Activated naive CD4-positive, alpha-beta T cell treated with anti-CD3 and anti-CD28 coated beads, Interleukin-2, amount 10 ng/mL, durations not matched to agents 7 days and 5 days (primary cell): ENCODE measurements at regions not wholly inside any gene's neighbourhood (a gene's known extent, or its start where the extent isn't known, plus 50 kb on each side); places are given as distances from the start of the nearest gene placed in this dataset.

Experiments used
- CTCF ChIA-PET: fragments of 350-600 bp; sonication (Branson Sonifier 250); formaldehyde crosslinking; loops from one replicate; lab custom pipeline; 2021; ENCODE audit warnings: antibody characterized with exemption; lab: Charles Lee
- DNase-seq: peaks from one replicate; pipeline ENCODE4 v3.0.0-alpha.2; 2020
- H3K27ac Mint-ChIP-seq: one replicate; pipeline ENCODE4 v1.8.0; 2021; ENCODE audit warnings: mild to moderate bottlenecking, moderate library complexity, mixed read lengths
- H3K27me3 Mint-ChIP-seq: one replicate; pipeline ENCODE4 v1.8.0; 2021; ENCODE audit warnings: mild to moderate bottlenecking, mixed read lengths
- H3K36me3 Mint-ChIP-seq: one replicate; pipeline ENCODE4 v1.8.0; 2021; ENCODE audit warnings: mixed read lengths
- H3K4me1 Mint-ChIP-seq: one replicate; pipeline ENCODE4 v1.8.0; 2021; ENCODE audit warnings: mixed read lengths
- H3K4me3 Mint-ChIP-seq: one replicate; pipeline ENCODE4 v1.8.0; 2021; ENCODE audit warnings: mild to moderate bottlenecking, moderate library complexity, mixed read lengths
- H3K9me3 Mint-ChIP-seq: one replicate; pipeline ENCODE4 v1.8.0; 2021; ENCODE audit warnings: mixed read lengths

DNA sequence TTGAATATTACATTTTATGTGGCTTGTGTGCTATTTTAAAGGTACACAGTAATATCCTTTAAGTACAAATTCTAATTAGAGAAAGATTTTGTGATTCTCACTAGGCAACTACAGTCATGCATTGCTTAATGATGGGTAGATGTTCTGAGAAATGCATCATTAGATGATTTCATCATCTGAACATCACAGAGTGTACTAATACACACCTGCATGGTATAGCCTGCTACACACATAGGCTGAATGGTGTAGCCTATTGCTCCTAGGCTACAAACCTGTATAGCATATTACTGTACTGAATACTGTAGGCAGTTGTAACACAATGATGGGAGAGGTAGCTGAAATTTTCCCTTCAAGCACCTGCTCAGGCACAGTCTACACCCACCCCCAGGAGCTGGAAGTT is 217.4 kb upstream of the EOMES start:
- Mint-ChIP-seq H3K4me1 (no peaks in the 10 kb centered on the region), H3K27me3 (no peaks in the 10 kb centered on the region), H3K36me3 (no peaks in the 10 kb centered on the region), H3K27ac (no peak overlapping the region), H3K9me3 (no peaks in the 10 kb centered on the region), H3K4me3 (no peak overlapping the region)
- CTCF ChIA-PET: no interaction called here
- DNase-seq: no peak

DNA sequence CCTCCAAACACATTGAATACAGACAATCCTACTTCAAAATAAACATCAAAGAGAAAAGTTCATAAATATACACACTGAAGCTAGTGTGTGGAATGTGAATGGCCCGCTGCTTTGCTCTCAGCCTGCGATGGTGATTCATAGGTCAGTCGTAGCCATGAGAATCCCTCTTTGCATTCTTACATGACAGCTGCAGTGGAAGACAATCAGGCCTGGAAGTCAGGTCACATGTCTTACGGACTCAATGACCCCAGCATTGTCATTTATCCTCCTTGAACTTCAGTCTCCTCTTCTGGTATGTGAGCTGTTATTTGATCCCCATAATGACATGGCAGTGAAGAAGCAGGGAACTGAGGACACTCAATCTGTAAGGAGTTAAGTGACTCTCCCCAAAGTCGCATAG is 217.8 kb upstream of the EOMES start:
- DNase-seq: no peak
- Mint-ChIP-seq H3K27ac (no peak overlapping the region), H3K9me3 (no peaks in the 10 kb centered on the region), H3K4me3 (no peak overlapping the region), H3K36me3 (no peaks in the 10 kb centered on the region), H3K4me1 (no peaks in the 10 kb centered on the region), H3K27me3 (no peaks in the 10 kb centered on the region)
- CTCF ChIA-PET: no interaction called here

DNA sequence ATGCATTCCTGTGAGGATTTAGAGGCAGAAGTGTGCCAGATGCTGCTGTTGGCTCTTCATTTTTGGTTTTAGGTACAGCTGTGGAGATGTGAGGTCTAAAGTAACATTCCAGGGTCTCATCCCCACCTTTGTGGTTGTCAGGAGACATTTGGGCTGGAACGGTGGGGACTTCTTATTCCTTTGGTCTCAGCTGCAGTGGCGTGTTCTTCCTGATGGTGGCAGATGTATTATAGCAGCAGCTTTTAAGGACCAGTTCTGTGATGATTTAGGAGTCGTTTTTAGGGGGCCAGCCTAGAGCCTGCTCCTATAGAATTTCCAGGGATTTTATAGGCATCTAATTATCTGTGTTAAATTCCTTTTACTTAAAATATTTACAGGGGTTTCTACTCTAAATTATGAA is 221.0 kb upstream of the EOMES start:
- no peaks in the 10 kb centered on the region for H3K27me3 Mint-ChIP-seq
- no peak for DNase-seq
- no peaks in the 10 kb centered on the region for H3K4me1 Mint-ChIP-seq
- no peaks in the 10 kb centered on the region for H3K9me3 Mint-ChIP-seq
- H3K27ac Mint-ChIP-seq: no peak overlapping the region
- H3K4me3 Mint-ChIP-seq: no peak overlapping the region
- H3K36me3 Mint-ChIP-seq: no peaks in the 10 kb centered on the region
- CTCF ChIA-PET: no interaction called here

GRCh38 chr3:27945229-27945628 is 223.1 kb upstream of the EOMES start:
- Mint-ChIP-seq H3K9me3 (peaks cover 3% of the 10 kb centered on the region), H3K27me3 (no peaks in the 10 kb centered on the region), H3K27ac (no peak overlapping the region), H3K4me1 (no peaks in the 10 kb centered on the region), H3K4me3 (no peak overlapping the region), H3K36me3 (no peaks in the 10 kb centered on the region)
- DNase-seq: no peak
- CTCF ChIA-PET: no interaction called here

DNA sequence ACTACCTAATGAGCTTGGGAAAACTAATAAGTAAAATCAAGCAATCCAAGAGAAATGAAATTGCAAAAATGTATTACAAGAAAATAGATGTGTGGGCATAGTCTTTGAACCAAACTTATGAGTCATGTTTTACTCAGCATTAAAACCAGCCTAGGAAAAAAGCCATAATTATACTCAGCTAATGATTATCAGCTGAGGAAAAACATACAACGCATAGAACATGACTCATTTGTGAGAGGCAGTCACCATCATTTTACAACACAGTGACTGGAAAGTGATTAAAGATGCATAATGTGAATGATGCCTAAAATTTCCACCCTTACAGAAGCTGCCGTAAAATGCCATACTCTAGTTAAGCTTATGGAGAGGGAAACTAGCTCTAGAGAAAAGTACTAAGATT is 238.0 kb upstream of the EOMES start:
- Mint-ChIP-seq H3K27ac (no peak overlapping the region), H3K4me3 (no peak overlapping the region), H3K4me1 (no peaks in the 10 kb centered on the region), H3K9me3 (no peaks in the 10 kb centered on the region), H3K36me3 (no peaks in the 10 kb centered on the region), H3K27me3 (no peaks in the 10 kb centered on the region)
- CTCF ChIA-PET: interaction anchor here (1.5 kb wide), 1 partner anchor 327 kb away, joined by 3 read pairs; no protein-coding TSS in a partner anchor
- DNase-seq: no peak

GRCh38 chr3:27963519-27963918 is 241.4 kb upstream of the EOMES start:
- H3K27ac Mint-ChIP-seq: no peak overlapping the region
- no peaks in the 10 kb centered on the region for H3K36me3 Mint-ChIP-seq
- H3K4me1 Mint-ChIP-seq: no peaks in the 10 kb centered on the region
- no peaks in the 10 kb centered on the region for H3K27me3 Mint-ChIP-seq
- CTCF ChIA-PET: no interaction called here
- no peak for DNase-seq
- no peaks in the 10 kb centered on the region for H3K9me3 Mint-ChIP-seq
- H3K4me3 Mint-ChIP-seq: no peak overlapping the region

DNA sequence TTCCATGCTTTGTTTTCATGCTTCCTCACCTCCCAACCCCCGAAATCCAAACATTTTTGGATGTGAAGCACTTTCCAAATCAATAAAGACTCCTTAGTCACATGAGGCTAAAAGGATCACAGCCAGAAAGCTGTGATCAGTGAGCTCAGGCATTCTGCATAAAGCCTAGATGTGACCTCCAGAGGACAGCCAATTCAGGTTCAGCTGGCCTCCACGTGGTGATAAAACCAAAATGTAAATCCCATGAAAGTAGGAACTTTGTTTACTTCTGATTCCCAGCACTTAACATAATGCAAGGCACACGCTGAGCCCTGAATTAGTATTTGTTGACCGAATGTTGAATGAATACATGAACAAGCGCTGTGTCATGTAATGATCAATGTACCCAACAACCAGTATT is 249.5 kb upstream of the EOMES start:
- Mint-ChIP-seq H3K27me3 (no peaks in the 10 kb centered on the region), H3K4me1 (no peaks in the 10 kb centered on the region), H3K4me3 (no peak overlapping the region), H3K36me3 (no peaks in the 10 kb centered on the region), H3K9me3 (no peaks in the 10 kb centered on the region), H3K27ac (no peak overlapping the region)
- DNase-seq: no peak
- CTCF ChIA-PET: interaction anchor here (0.9 kb wide), 1 partner anchor 260 kb away, joined by 3 read pairs; no protein-coding TSS in a partner anchor

DNA sequence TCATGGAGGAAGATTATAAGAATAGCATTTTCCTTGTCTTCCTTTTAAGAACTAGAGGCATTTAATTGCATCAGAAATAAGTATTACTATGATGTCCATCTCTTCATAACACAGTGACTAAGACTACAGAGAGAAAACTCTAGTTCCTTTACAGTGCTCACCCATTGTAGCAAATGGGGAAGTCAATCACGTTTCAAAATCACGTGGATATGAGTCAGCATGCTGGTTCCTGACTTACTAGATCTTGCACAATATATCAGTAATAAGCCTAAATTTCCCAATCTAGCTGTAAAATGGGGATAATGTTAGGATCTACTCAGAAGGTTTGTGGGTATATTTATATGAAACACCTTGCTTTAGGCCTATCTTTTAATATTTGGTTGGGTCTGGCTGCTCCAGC is 254.8 kb upstream of the EOMES start:
- Mint-ChIP-seq H3K9me3 (no peaks in the 10 kb centered on the region), H3K27ac (no peak overlapping the region), H3K4me3 (no peak overlapping the region), H3K36me3 (no peaks in the 10 kb centered on the region), H3K27me3 (no peaks in the 10 kb centered on the region), H3K4me1 (no peaks in the 10 kb centered on the region)
- CTCF ChIA-PET: no interaction called here
- no peak for DNase-seq

DNA sequence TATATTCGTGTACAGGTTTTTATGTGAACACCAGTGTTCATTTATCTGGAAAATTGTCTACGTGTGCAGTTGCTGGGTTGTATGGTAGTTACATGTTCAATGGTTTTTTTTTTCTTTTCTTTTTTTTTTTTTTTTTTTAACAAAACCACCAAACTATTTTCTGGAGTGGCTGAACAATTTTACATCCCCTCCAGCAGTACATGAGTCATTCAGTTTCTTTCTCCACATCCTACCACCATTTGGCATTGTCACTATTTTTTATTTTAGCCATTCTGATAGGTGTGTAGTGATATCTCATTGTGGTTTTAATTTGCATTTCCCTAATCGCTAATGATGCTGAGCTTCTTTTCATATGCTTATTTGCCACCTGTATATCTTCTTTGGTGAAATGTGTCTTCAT is 256.3 kb upstream of the EOMES start:
- Mint-ChIP-seq H3K36me3 (no peaks in the 10 kb centered on the region), H3K27me3 (no peaks in the 10 kb centered on the region), H3K4me1 (no peaks in the 10 kb centered on the region), H3K4me3 (no peak overlapping the region), H3K27ac (no peak overlapping the region), H3K9me3 (no peaks in the 10 kb centered on the region)
- no peak for DNase-seq
- CTCF ChIA-PET: no interaction called here

DNA sequence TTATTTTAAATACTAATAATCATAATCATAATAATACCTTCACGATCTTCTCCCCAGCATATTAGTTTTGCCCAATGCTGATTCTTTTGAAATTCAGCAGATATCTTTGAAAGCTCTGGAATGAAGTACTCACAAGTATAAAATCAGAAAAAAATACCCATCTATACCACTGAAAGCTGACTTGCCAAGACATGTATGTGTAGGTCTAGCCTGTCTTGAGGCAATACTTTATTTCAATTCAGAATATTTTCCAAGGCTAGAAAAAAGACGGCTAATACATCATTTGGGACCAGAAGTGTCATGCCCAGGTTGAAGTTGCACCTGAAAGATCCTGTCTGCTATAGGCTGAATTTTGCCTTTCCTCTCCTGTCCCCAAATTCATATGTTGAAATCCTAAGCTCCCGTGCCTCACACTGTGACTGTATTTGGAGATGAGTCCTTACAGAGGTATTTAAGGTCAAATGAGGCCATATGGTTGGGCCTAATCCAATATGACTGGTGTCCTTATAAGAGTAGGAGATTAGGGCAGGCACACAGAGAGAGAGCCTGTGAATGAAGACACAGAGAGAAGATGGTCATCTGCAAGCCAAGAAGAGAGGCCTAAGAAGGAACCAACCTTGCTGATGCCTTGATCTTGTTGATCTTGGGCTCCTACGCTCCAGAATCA is 255.9 kb upstream of the CMC1 start:
- no peaks in the 10 kb centered on the region for H3K9me3 Mint-ChIP-seq
- CTCF ChIA-PET: no interaction called here
- no peaks in the 10 kb centered on the region for H3K36me3 Mint-ChIP-seq
- no peak overlapping the region for H3K4me3 Mint-ChIP-seq
- no peaks in the 10 kb centered on the region for H3K4me1 Mint-ChIP-seq
- H3K27me3 Mint-ChIP-seq: no peaks in the 10 kb centered on the region
- H3K27ac Mint-ChIP-seq: no peak overlapping the region
- DNase-seq: no peak

GRCh38 chr3:27986234-27986879 is 255.1 kb upstream of the CMC1 start:
- Mint-ChIP-seq H3K27me3 (no peaks in the 10 kb centered on the region), H3K27ac (no peak overlapping the region), H3K9me3 (no peaks in the 10 kb centered on the region), H3K36me3 (no peaks in the 10 kb centered on the region), H3K4me1 (no peaks in the 10 kb centered on the region), H3K4me3 (no peak overlapping the region)
- CTCF ChIA-PET: no interaction called here
- no peak for DNase-seq

GRCh38 chr3:27990324-27990723 is 251.1 kb upstream of the CMC1 start:
- no peak for DNase-seq
- H3K4me1 Mint-ChIP-seq: no peaks in the 10 kb centered on the region
- peak overlapping the region; percentile 24 for H3K27ac Mint-ChIP-seq
- CTCF ChIA-PET: no interaction called here
- H3K4me3 Mint-ChIP-seq: no peak overlapping the region
- H3K27me3 Mint-ChIP-seq: no peaks in the 10 kb centered on the region
- H3K36me3 Mint-ChIP-seq: no peaks in the 10 kb centered on the region
- no peaks in the 10 kb centered on the region for H3K9me3 Mint-ChIP-seq

- CTCF ChIA-PET: no interaction called here
- DNase-seq: no peak
- Mint-ChIP-seq H3K4me3 (no peak overlapping the region), H3K36me3 (no peaks in the 10 kb centered on the region), H3K27me3 (no peaks in the 10 kb centered on the region), H3K9me3 (no peaks in the 10 kb centered on the region), H3K27ac (no peak overlapping the region), H3K4me1 (no peaks in the 10 kb centered on the region)
These were observed 250.6 kb upstream of the CMC1 start for GRCh38 chr3:27990837-27991236.

GRCh38 chr3:27993051-27993450 is 248.4 kb upstream of the CMC1 start:
- Mint-ChIP-seq H3K4me1 (no peaks in the 10 kb centered on the region), H3K36me3 (no peaks in the 10 kb centered on the region), H3K9me3 (no peaks in the 10 kb centered on the region), H3K27me3 (no peaks in the 10 kb centered on the region), H3K27ac (no peak overlapping the region), H3K4me3 (no peak overlapping the region)
- CTCF ChIA-PET: no interaction called here
- no peak for DNase-seq

DNA sequence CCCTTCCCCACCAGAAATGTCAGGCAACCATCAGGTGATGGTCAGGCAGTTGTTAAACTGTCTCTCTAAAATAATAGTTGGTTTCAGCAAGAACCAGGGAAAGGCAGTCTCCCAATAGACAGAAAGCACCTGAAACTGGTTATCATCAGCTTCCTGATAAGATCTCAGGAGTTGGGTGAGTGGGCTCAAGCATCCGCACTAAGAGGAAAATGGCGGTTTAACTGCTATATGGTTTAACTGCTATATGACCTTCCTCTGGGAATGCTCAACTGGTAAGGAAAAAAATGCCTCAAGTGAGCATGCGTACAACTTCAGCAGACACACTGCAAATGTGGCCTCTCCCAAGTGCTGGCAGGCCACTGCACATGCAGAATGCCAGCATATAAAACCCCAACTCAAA is 240.8 kb upstream of the CMC1 start:
- CTCF ChIA-PET: no interaction called here
- Mint-ChIP-seq H3K4me1 (no peaks in the 10 kb centered on the region), H3K27me3 (no peaks in the 10 kb centered on the region), H3K27ac (no peak overlapping the region), H3K36me3 (no peaks in the 10 kb centered on the region), H3K9me3 (peaks cover 7% of the 10 kb centered on the region), H3K4me3 (no peak overlapping the region)
- no peak for DNase-seq
